Right atrium auricular region (tissue), 2 donors: ENCODE measurements at regions not wholly inside any gene's neighbourhood (a gene's known extent, or its start where the extent isn't known, plus 50 kb on each side); places are given as distances from the start of the nearest gene placed in this dataset.

ENCODE experiments used
- DNase-seq: peaks from one replicate; pipeline ENCODE4 v3.0.0-alpha.2; 2019; ENCODE audit warnings: low spot score
- H3K27ac ChIP-seq, 2 donors: fragments of 200-600 bp; sonication (generic); 1 replicate in 1 of 2; 2 replicates in 1 of 2; pipeline ENCODE4 v1.5.1; 2016 to 2019
- H3K27me3 ChIP-seq, 2 donors: fragments of 200-600 bp; sonication (generic); one replicate each; pipeline versions ENCODE4 v1.5.1 to v1.6.0; 2017 to 2019
- H3K36me3 ChIP-seq: fragments of 200-600 bp; sonication (generic); one replicate; pipeline ENCODE4 v1.5.1; 2016
- H3K4me1 ChIP-seq, 2 donors: fragments of 200-600 bp; sonication (generic); one replicate each; pipeline versions ENCODE4 v1.5.1 to v1.6.0; 2017 to 2019
- H3K4me3 ChIP-seq, 2 donors: fragments of 200-600 bp; sonication (generic); 1 replicate in 1 of 2; 2 replicates in 1 of 2; pipeline ENCODE4 v1.5.1; 2017 to 2019; ENCODE audit warnings: mild to moderate bottlenecking in 1 of 2, moderate library complexity in 1 of 2
- H3K9me3 ChIP-seq, 2 donors: fragments of 200-600 bp; sonication (generic); one replicate each; pipeline ENCODE4 v1.5.1; 2019
- CTCF ChIP-seq, 2 donors: fragments of 200-600 bp; sonication (generic); IDR thresholded peaks; one replicate each; pipeline ENCODE4 v1.5.1; 2019; ENCODE audit warnings: antibody characterized with exemption in 2 of 2

GRCh38 chr1:189644970-189645369 is 832.7 kb downstream of the BRINP3 start:
- H3K36me3 ChIP-seq: no peaks in the 10 kb centered on the region
- no peaks in the 10 kb centered on the region for H3K9me3 ChIP-seq
- no peaks in the 10 kb centered on the region for H3K4me1 ChIP-seq
- DNase-seq: no peak
- no peak for TF ChIP-seq CTCF (IDR thresholded peaks at IDR 0.05)
- no peaks in the 10 kb centered on the region for H3K27me3 ChIP-seq
- H3K27ac ChIP-seq: no peak overlapping the region
- H3K4me3 ChIP-seq: no peak overlapping the region

GRCh38 chr1:189646066-189646465 is 831.6 kb downstream of the BRINP3 start:
- no peaks in the 10 kb centered on the region for H3K27me3 ChIP-seq
- no peaks in the 10 kb centered on the region for H3K9me3 ChIP-seq
- no peaks in the 10 kb centered on the region for H3K4me1 ChIP-seq
- DNase-seq: no peak
- H3K4me3 ChIP-seq: no peak overlapping the region
- H3K27ac ChIP-seq: no peak overlapping the region
- no peaks in the 10 kb centered on the region for H3K36me3 ChIP-seq
- no peak for TF ChIP-seq CTCF (IDR thresholded peaks at IDR 0.05)

- DNase-seq: no peak
- Histone ChIP-seq H3K27ac (no peak overlapping the region), H3K27me3 (no peaks in the 10 kb centered on the region), H3K4me1 (no peaks in the 10 kb centered on the region), H3K36me3 (no peaks in the 10 kb centered on the region), H3K9me3 (no peaks in the 10 kb centered on the region), H3K4me3 (no peak overlapping the region)
- TF ChIP-seq CTCF (IDR thresholded peaks at IDR 0.05): no peak
Observed at GRCh38 chr1:189654906-189655305, 822.8 kb downstream of the BRINP3 start.

- H3K27me3 ChIP-seq: no peaks in the 10 kb centered on the region
- H3K4me3 ChIP-seq: no peak overlapping the region
- no peak for TF ChIP-seq CTCF (IDR thresholded peaks at IDR 0.05)
- no peak overlapping the region for H3K27ac ChIP-seq
- no peaks in the 10 kb centered on the region for H3K36me3 ChIP-seq
- no peak for DNase-seq
- no peaks in the 10 kb centered on the region for H3K9me3 ChIP-seq
- H3K4me1 ChIP-seq: no peaks in the 10 kb centered on the region
Observed at GRCh38 chr1:189656628-189657530, 820.8 kb downstream of the BRINP3 start.

- no peaks in the 10 kb centered on the region for H3K27me3 ChIP-seq
- TF ChIP-seq CTCF (IDR thresholded peaks at IDR 0.05): no peak
- no peak overlapping the region for H3K27ac ChIP-seq
- no peaks in the 10 kb centered on the region for H3K4me1 ChIP-seq
- H3K36me3 ChIP-seq: no peaks in the 10 kb centered on the region
- DNase-seq: no peak
- no peaks in the 10 kb centered on the region for H3K9me3 ChIP-seq
- H3K4me3 ChIP-seq: no peak overlapping the region
Observed at GRCh38 chr1:189657715-189658114, 819.9 kb downstream of the BRINP3 start.

- Histone ChIP-seq H3K4me3 (no peak overlapping the region), H3K9me3 (no peaks in the 10 kb centered on the region), H3K36me3 (no peaks in the 10 kb centered on the region), H3K27ac (no peak overlapping the region), H3K27me3 (no peaks in the 10 kb centered on the region), H3K4me1 (no peaks in the 10 kb centered on the region)
- no peak for DNase-seq
- TF ChIP-seq CTCF (IDR thresholded peaks at IDR 0.05): no peak
Observed at GRCh38 chr1:189658381-189658780, 819.3 kb downstream of the BRINP3 start.
